H9 (cell line): ENCODE measurements at regions not wholly inside any gene's neighbourhood (a gene's known extent, or its start where the extent isn't known, plus 50 kb on each side); places are given as distances from the start of the nearest gene placed in this dataset.

Experiments
- DNase-seq: peaks from one replicate; pipeline ENCODE4 v3.0.0-alpha.2; 2017
- H2AFZ ChIP-seq: one replicate; pipeline ENCODE4 v1.6.1; 2013; ENCODE audit warnings: mild to moderate bottlenecking, low read length, control low read depth, moderate library complexity
- H2AK5ac ChIP-seq: 2 replicates; pipeline ENCODE4 v1.6.1; 2013; ENCODE audit warnings: low read length, control low read depth, mixed read lengths; ENCODE audit not compliant: insufficient read length
- H2BK120ac ChIP-seq: one replicate; pipeline ENCODE4 v1.6.1; 2013; ENCODE audit warnings: low read depth, mild to moderate bottlenecking, low read length, control low read depth, inconsistent platforms; ENCODE audit not compliant: poor library complexity, severe bottlenecking
- H2BK12ac ChIP-seq: 2 replicates; pipeline ENCODE4 v1.6.1; 2013; ENCODE audit warnings: low read length, control low read depth, mixed read lengths, low read depth; ENCODE audit not compliant: insufficient read length
- H2BK15ac ChIP-seq: 2 replicates; pipeline ENCODE4 v1.6.1; 2013; ENCODE audit warnings: low read depth, low read length, control low read depth
- H2BK20ac ChIP-seq: one replicate; pipeline ENCODE4 v1.6.1; 2013; ENCODE audit warnings: low read depth, mild to moderate bottlenecking, low read length, control low read depth, inconsistent platforms; ENCODE audit not compliant: poor library complexity, severe bottlenecking
- H2BK5ac ChIP-seq: 2 replicates; pipeline ENCODE4 v1.6.1; 2013; ENCODE audit warnings: low read length, control low read depth, mixed read lengths; ENCODE audit not compliant: insufficient read length
- H3K14ac ChIP-seq: 2 replicates; pipeline ENCODE4 v1.6.1; 2013; ENCODE audit warnings: low read length, control low read depth; ENCODE audit not compliant: insufficient read depth
- H3K18ac ChIP-seq: 2 replicates; pipeline ENCODE4 v1.6.1; 2013; ENCODE audit warnings: low read depth, mild to moderate bottlenecking, mixed read lengths, low read length, control low read depth; ENCODE audit not compliant: insufficient read length
- H3K23ac ChIP-seq: 2 replicates; pipeline ENCODE4 v1.6.1; 2013; ENCODE audit warnings: low read length, control low read depth, mixed read lengths, low read depth; ENCODE audit not compliant: insufficient read length
- H3K23me2 ChIP-seq: 2 replicates; pipeline ENCODE4 v1.6.1; 2013; ENCODE audit warnings: low read depth, mild to moderate bottlenecking, mixed read lengths, low read length, control low read depth; ENCODE audit not compliant: insufficient read length, poor library complexity, severe bottlenecking
- H3K27ac ChIP-seq: 2 replicates; pipeline ENCODE4 v1.5.1; 2013; ENCODE audit warnings: low read length, control low read depth, mixed read lengths, low read depth; ENCODE audit not compliant: insufficient read length
- H3K27me3 ChIP-seq: 2 replicates; pipeline ENCODE4 v1.6.1; 2013; ENCODE audit warnings: low read length, control low read depth, inconsistent platforms; ENCODE audit not compliant: insufficient read depth
- H3K4ac ChIP-seq: 2 replicates; pipeline ENCODE4 v1.6.1; 2013; ENCODE audit warnings: low read depth, mild to moderate bottlenecking, control low read depth, inconsistent platforms, low read length, moderate library complexity
- H3K4me1 ChIP-seq: 2 replicates; pipeline ENCODE4 v1.6.1; 2013; ENCODE audit warnings: low read length, control low read depth, inconsistent platforms; ENCODE audit not compliant: insufficient read depth
- H3K4me2 ChIP-seq: 2 replicates; pipeline ENCODE4 v1.6.1; 2013; ENCODE audit warnings: low read length, control low read depth, mixed read lengths; ENCODE audit not compliant: insufficient read length, insufficient read depth
- H3K56ac ChIP-seq: 2 replicates; pipeline ENCODE4 v1.6.1; 2013; ENCODE audit warnings: low read depth, mild to moderate bottlenecking, mixed read lengths, low read length, control low read depth; ENCODE audit not compliant: insufficient read length
- H3K79me1 ChIP-seq: 2 replicates; pipeline ENCODE4 v1.6.1; 2013; ENCODE audit warnings: low read depth, mild to moderate bottlenecking, moderate library complexity, low read length, control low read depth, inconsistent platforms; ENCODE audit not compliant: insufficient read depth, poor library complexity, severe bottlenecking
- H3K79me2 ChIP-seq: 2 replicates; pipeline ENCODE4 v1.6.1; 2013; ENCODE audit warnings: low read length, control low read depth, inconsistent platforms; ENCODE audit not compliant: insufficient read depth
- H3K9ac ChIP-seq: 2 replicates; pipeline ENCODE4 v1.6.1; 2013; ENCODE audit warnings: low read length, control low read depth, mixed read lengths; ENCODE audit not compliant: insufficient read length; ENCODE audit errors: extremely low read depth
- H3K9me3 ChIP-seq: one replicate; pipeline ENCODE4 v1.6.1; 2013; ENCODE audit warnings: low read depth, low read length, inconsistent platforms; ENCODE audit not compliant: control insufficient read depth
- H3T11ph ChIP-seq: one replicate; pipeline ENCODE4 v1.6.1; 2013; ENCODE audit warnings: mild to moderate bottlenecking, low read length, control low read depth, inconsistent platforms
- H4K20me1 ChIP-seq: one replicate; pipeline ENCODE4 v1.6.1; 2013; ENCODE audit not compliant: control insufficient read depth, insufficient read length, insufficient read depth
- H4K5ac ChIP-seq: 2 replicates; pipeline ENCODE4 v1.6.1; 2013; ENCODE audit warnings: low read depth, mild to moderate bottlenecking, mixed read lengths, low read length, control low read depth; ENCODE audit not compliant: insufficient read length
- H4K8ac ChIP-seq: replicated peaks from 2 replicates; pipeline ENCODE4 v1.6.1; 2013; ENCODE audit warnings: low read length, control low read depth, mixed read lengths, low read depth; ENCODE audit not compliant: insufficient read length
- H4K91ac ChIP-seq: 2 replicates; pipeline ENCODE4 v1.6.1; 2013; ENCODE audit warnings: low read depth, mild to moderate bottlenecking, moderate library complexity, mixed read lengths, low read length, control low read depth; ENCODE audit not compliant: insufficient read length
- H3K27ac Mint-ChIP-seq, 3 experiments: 2 replicates in 2 of 3; 3 replicates in 1 of 3; pipeline ENCODE4 v1.8.0; 2020 to 2021; ENCODE audit warnings: mixed read lengths in 3 of 3, mild to moderate bottlenecking in 1 of 3, moderate library complexity in 1 of 3
- H3K27me3 Mint-ChIP-seq: 2 replicates; pipeline ENCODE4 v1.8.0; 2021; ENCODE audit warnings: low read depth, mild to moderate bottlenecking, moderate library complexity, mixed read lengths
- H3K36me3 Mint-ChIP-seq, 3 experiments: 2 replicates in 2 of 3; 3 replicates in 1 of 3; pipeline ENCODE4 v1.8.0; 2020 to 2021; ENCODE audit warnings: low read depth in 3 of 3, mixed read lengths in 3 of 3; ENCODE audit not compliant: insufficient read depth in 1 of 3
- H3K4me1 Mint-ChIP-seq, 2 experiments: 2 replicates each; pipeline ENCODE4 v1.8.0; 2020; ENCODE audit warnings: mixed read lengths in 2 of 2
- H3K4me3 Mint-ChIP-seq, 2 experiments: 2 replicates in 1 of 2; 3 replicates in 1 of 2; pipeline ENCODE4 v1.8.0; 2020 to 2021; ENCODE audit warnings: mild to moderate bottlenecking in 2 of 2, mixed read lengths in 2 of 2, moderate library complexity in 1 of 2
- H3K9me3 Mint-ChIP-seq, 2 experiments: 2 replicates in 1 of 2; 3 replicates in 1 of 2; pipeline ENCODE4 v1.8.0; 2020; ENCODE audit warnings: mild to moderate bottlenecking in 2 of 2, mixed read lengths in 2 of 2, moderate library complexity in 1 of 2
- WGBS: extraction: QIAGEN DNeasy Blood & Tissue Kit; methylation state at CpG from one replicate; pipeline ENCODE4 v1.1.7; 2013; ENCODE audit warnings: missing lambda C conversion rate, low lambda C conversion rate, mixed read lengths; ENCODE audit not compliant: insufficient read length; ENCODE audit errors: extremely low coverage; 5-methylcytosine and 5-hydroxymethylcytosine counted together
- TF ChIP-seq, protein P1 (sequence below): fragments of 200-600 bp; sonication (generic); conservative IDR thresholded peaks from 3 replicates; pipeline ENCODE4 v1.8.0; 2021; ENCODE audit warnings: antibody characterized with exemption, mild to moderate bottlenecking

DNA sequence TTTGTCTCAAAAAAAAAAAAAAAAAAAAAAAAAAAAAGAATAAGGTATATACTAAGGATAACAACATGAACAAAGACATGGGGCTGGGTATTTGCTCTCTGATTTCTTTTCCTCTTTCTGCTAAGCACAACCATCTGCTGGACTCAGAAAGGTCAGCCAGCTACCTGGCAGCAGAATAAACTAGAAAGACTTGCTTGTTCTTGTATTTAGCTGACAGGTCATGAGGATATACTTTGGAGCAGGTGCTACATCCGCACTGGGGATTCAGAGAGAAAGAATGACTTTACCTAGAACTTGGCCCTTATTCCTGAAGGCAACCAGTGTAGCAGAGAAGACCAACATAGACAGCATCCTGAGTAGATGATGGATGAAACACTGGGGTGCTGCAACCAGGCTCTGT, 550.5 kb downstream of the NTRK3 start:
- DNase-seq: no peak
- Histone ChIP-seq H3K23me2 (no peaks in the 10 kb centered on the region), H3K9me3 (no peaks in the 10 kb centered on the region), H3K23ac (no peak overlapping the region), H3K4me2 (no peak overlapping the region), H3K4me1 (no peaks in the 10 kb centered on the region; the same call in 1 of the 2 replicates), H2BK5ac (no peak overlapping the region), H2AK5ac (no peak overlapping the region), H3K56ac (no peak overlapping the region), H3T11ph (no peak overlapping the region), H2BK120ac (no peak overlapping the region), H3K14ac (no peak overlapping the region), H4K91ac (no peak overlapping the region), H4K20me1 (no peaks in the 10 kb centered on the region), H2BK12ac (no peak overlapping the region), H3K27me3 (no peaks in the 10 kb centered on the region), H4K8ac (no peak overlapping the region), H2AFZ (no peak overlapping the region), H4K5ac (no peak overlapping the region), H2BK15ac (no peak overlapping the region), H3K9ac (no peak overlapping the region), H3K79me1 (no peaks in the 10 kb centered on the region), H3K79me2 (no peaks in the 10 kb centered on the region), H3K4ac (no peak overlapping the region), H3K27ac (no peak overlapping the region), H3K18ac (no peak overlapping the region), H2BK20ac (no peak overlapping the region)
- no CpG with 5 or more reads among the region's 1 CpG for WGBS
- TF ChIP-seq, protein P1, sequence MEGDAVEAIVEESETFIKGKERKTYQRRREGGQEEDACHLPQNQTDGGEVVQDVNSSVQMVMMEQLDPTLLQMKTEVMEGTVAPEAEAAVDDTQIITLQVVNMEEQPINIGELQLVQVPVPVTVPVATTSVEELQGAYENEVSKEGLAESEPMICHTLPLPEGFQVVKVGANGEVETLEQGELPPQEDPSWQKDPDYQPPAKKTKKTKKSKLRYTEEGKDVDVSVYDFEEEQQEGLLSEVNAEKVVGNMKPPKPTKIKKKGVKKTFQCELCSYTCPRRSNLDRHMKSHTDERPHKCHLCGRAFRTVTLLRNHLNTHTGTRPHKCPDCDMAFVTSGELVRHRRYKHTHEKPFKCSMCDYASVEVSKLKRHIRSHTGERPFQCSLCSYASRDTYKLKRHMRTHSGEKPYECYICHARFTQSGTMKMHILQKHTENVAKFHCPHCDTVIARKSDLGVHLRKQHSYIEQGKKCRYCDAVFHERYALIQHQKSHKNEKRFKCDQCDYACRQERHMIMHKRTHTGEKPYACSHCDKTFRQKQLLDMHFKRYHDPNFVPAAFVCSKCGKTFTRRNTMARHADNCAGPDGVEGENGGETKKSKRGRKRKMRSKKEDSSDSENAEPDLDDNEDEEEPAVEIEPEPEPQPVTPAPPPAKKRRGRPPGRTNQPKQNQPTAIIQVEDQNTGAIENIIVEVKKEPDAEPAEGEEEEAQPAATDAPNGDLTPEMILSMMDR: no peak
- no peak overlapping the region for H3K4me3 Mint-ChIP-seq
- H3K27ac Mint-ChIP-seq: no peak overlapping the region
- peaks cover 10 to 12% of the 10 kb centered on the region in 2 experiments for H3K4me1 Mint-ChIP-seq
- no peaks in the 10 kb centered on the region; a peak in 1 of 7 replicates for H3K36me3 Mint-ChIP-seq
- no peaks in the 10 kb centered on the region for H3K9me3 Mint-ChIP-seq
- H3K27me3 Mint-ChIP-seq: no peaks in the 10 kb centered on the region; the same call in 1 of the 2 replicates
